ENCODE measurements at regions not wholly inside any gene's neighbourhood (a gene's known extent, or its start where the extent isn't known, plus 50 kb on each side); places are given as distances from the start of the nearest gene placed in this dataset.

GRCh38 chr10:124232686-124233545 lies 139.5 kb upstream of the CHST15 start:
- no peak overlapping the region for H3K4me3 Mint-ChIP-seq
- no peak overlapping the region for H2AFZ ChIP-seq (ENCODE audit: low read length)

More at GRCh38 chr10:124232686-124233545, 139.5 kb upstream of the CHST15 start:
- no peak overlapping the region for H3T11ph ChIP-seq (ENCODE audit: low read length)
- H4K8ac ChIP-seq (replicated peaks; ENCODE audit: insufficient read length, low read depth, low read length) = no peak overlapping the region
- no peak overlapping the region for H2BK20ac ChIP-seq (ENCODE audit: low read depth, low read length, poor library complexity, severe bottlenecking)
- no peak overlapping the region for H3K14ac ChIP-seq (ENCODE audit: insufficient read depth, low read length)
- no peak overlapping the region for H3K4me2 ChIP-seq (ENCODE audit: insufficient read depth, insufficient read length, low read length)
- H2BK5ac ChIP-seq (ENCODE audit: insufficient read length, low read length) = no peak overlapping the region
- no peak overlapping the region for H3K23ac ChIP-seq (ENCODE audit: insufficient read length, low read depth, low read length)
- H2BK15ac ChIP-seq (ENCODE audit: low read depth, low read length) = no peak overlapping the region
- Mint-ChIP-seq H3K9me3 (peaks cover 13 to 28% of the 10 kb centered on the region in 2 experiments), H3K4me1 (no peaks in the 10 kb centered on the region), H3K36me3 (ENCODE audit: insufficient read depth in 1 of 3, low read depth in 3 of 3) (peaks cover 0 to 3% (median 0%) of the 10 kb centered on the region in 3 experiments; a peak in 2 of 7 replicates), H3K27me3 (ENCODE audit: low read depth) (peaks cover 12% of the 10 kb centered on the region), H3K27ac (peak overlapping the region in 1 of 3 experiments; percentile 60; a peak in 1 of 7 replicates)
- no peak for DNase-seq
- no peaks in the 10 kb centered on the region for H3K9me3 ChIP-seq (ENCODE audit: control insufficient read depth, low read depth, low read length)
- no peak overlapping the region for H3K56ac ChIP-seq (ENCODE audit: insufficient read length, low read depth, low read length)
- no peaks in the 10 kb centered on the region for H3K27me3 ChIP-seq (ENCODE audit: insufficient read depth, low read length)
- H3K18ac ChIP-seq (ENCODE audit: insufficient read length, low read depth, low read length) = no peak overlapping the region
- H4K91ac ChIP-seq (ENCODE audit: insufficient read length, low read depth, low read length) = no peak overlapping the region
- no peaks in the 10 kb centered on the region for H4K20me1 ChIP-seq (ENCODE audit: control insufficient read depth, insufficient read depth, insufficient read length)
- no peak for TF ChIP-seq CTCF (conservative IDR thresholded peaks at IDR 0.05)
- no peak overlapping the region for H2AK5ac ChIP-seq (ENCODE audit: insufficient read length, low read length)
- no peaks in the 10 kb centered on the region for H3K79me2 ChIP-seq (ENCODE audit: insufficient read depth, low read length)
- H3K9ac ChIP-seq (ENCODE audit: extremely low read depth, insufficient read length, low read length) = no peak overlapping the region
- H3K23me2 ChIP-seq (ENCODE audit: insufficient read length, low read depth, low read length, poor library complexity, severe bottlenecking) = no peaks in the 10 kb centered on the region
- H2BK12ac ChIP-seq (ENCODE audit: insufficient read length, low read depth, low read length) = no peak overlapping the region
- H3K4ac ChIP-seq (ENCODE audit: low read depth, low read length) = no peak overlapping the region
- no peaks in the 10 kb centered on the region for H3K4me1 ChIP-seq (ENCODE audit: insufficient read depth, low read length)
- no peaks in the 10 kb centered on the region for H3K79me1 ChIP-seq (ENCODE audit: insufficient read depth, low read depth, low read length, poor library complexity, severe bottlenecking)
- no peak overlapping the region for H2BK120ac ChIP-seq (ENCODE audit: low read depth, low read length, poor library complexity, severe bottlenecking)
- no peak overlapping the region for H3K27ac ChIP-seq (ENCODE audit: insufficient read length, low read depth, low read length)
- H4K5ac ChIP-seq (ENCODE audit: insufficient read length, low read depth, low read length) = no peak overlapping the region
- WGBS (ENCODE audit: extremely low coverage, insufficient read length, low lambda C conversion rate) = no CpG with 5 or more reads among the region's 16 CpGs
